COLO668 (cell line): ENCODE measurements at regions not wholly inside any gene's neighbourhood (a gene's known extent, or its start where the extent isn't known, plus 50 kb on each side); places are given as distances from the start of the nearest gene placed in this dataset.

ENCODE experiments used
- DNase-seq: peaks from one replicate; lab custom pipeline; 2025; ENCODE audit not compliant: unreplicated experiment; lab: John Stamatoyannopoulos, UW

- no peak for DNase-seq
Measured at GRCh38 chr3:41126961-41127360, 72.3 kb upstream of the CTNNB1 start.

- DNase-seq, result no peak
Measured at GRCh38 chr3:41127414-41127813, 71.9 kb upstream of the CTNNB1 start.

GRCh38 chr3:41129731-41130130 is 69.6 kb upstream of the CTNNB1 start:
- DNase-seq, result no peak

- no peak for DNase-seq
Measured at GRCh38 chr3:41131224-41131623, 68.1 kb upstream of the CTNNB1 start.

- no peak for DNase-seq
Measured at GRCh38 chr3:41137686-41138111, 61.6 kb upstream of the CTNNB1 start.

GRCh38 chr3:41138146-41138545 is 61.2 kb upstream of the CTNNB1 start:
- DNase-seq, result no peak

- DNase-seq, result no peak
Measured at GRCh38 chr3:41138601-41139000, 60.7 kb upstream of the CTNNB1 start.

GRCh38 chr3:41140242-41140641 is 59.1 kb upstream of the CTNNB1 start:
- DNase-seq, result no peak

- no peak for DNase-seq
Measured at GRCh38 chr3:41141433-41142167, 57.7 kb upstream of the CTNNB1 start.

GRCh38 chr3:41143421-41144031 is 55.8 kb upstream of the CTNNB1 start:
- DNase-seq, result no peak

GRCh38 chr3:41144631-41145030 is 54.7 kb upstream of the CTNNB1 start:
- no peak for DNase-seq

- DNase-seq, result no peak
Measured at GRCh38 chr3:41148478-41148877, 50.8 kb upstream of the CTNNB1 start.

GRCh38 chr3:41148901-41149300 is 50.4 kb upstream of the CTNNB1 start:
- no peak for DNase-seq
